ENCODE measurements at regions not wholly inside any gene's neighbourhood (a gene's known extent, or its start where the extent isn't known, plus 50 kb on each side); places are given as distances from the start of the nearest gene placed in this dataset.
"Not testable (repeated sequence)": the region's sequence is repeated elsewhere in the genome, so short reads cannot be mapped to it uniquely, and the experiment has no call there.

DNA sequence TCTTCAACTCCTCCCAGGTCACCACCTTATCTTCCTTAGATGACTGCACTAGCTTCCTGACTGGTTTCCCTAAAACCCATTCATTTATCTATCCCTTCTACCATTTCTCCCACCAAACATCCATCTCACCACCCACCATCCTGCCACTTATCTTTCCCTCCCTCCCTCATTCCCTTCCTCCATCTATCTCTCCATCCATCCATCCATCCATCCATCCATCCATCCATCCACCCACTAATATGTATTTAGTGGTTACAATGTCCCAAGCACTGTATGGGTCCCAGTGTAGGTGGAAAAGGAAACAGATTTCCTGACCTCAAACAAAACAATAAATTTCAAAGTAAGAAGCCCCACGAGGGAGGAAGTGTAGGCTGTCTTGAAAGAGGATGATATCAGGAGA is 59.3 kb upstream of the APCDD1L start:
- ATAC-seq (ENCODE audit: insufficient read depth, low read depth) (no peak), DNase-seq (no peak)
- Histone ChIP-seq H3K9ac (ENCODE audit: low read depth, low read length) (no peak overlapping the region), H3K79me2 (ENCODE audit: insufficient read depth, low read length) (no peaks in the 10 kb centered on the region), H3K4me2 (ENCODE audit: insufficient read depth, low read length) (no peak overlapping the region), H3K27me3 (ENCODE audit: insufficient read depth, low read length, poor library complexity) (no peaks in the 10 kb centered on the region), H2AFZ (ENCODE audit: low read depth, low read length) (no peak overlapping the region), H4K20me1 (ENCODE audit: insufficient read depth, low read length) (no peaks in the 10 kb centered on the region), H3K36me3 (ENCODE audit: insufficient read depth, low read length) (no peaks in the 10 kb centered on the region), H3K27ac (ENCODE audit: low read length) (no peak overlapping the region), H3K9me3 (ENCODE audit: insufficient read depth, low read length, severe bottlenecking) (no peaks in the 10 kb centered on the region), H3K4me1 (ENCODE audit: insufficient read depth, low read length) (no peaks in the 10 kb centered on the region), H3K4me3 (ENCODE audit: low read depth in 1 of 2, low read length in 2 of 2) (no peak overlapping the region)
- TF ChIP-seq, protein P1, sequence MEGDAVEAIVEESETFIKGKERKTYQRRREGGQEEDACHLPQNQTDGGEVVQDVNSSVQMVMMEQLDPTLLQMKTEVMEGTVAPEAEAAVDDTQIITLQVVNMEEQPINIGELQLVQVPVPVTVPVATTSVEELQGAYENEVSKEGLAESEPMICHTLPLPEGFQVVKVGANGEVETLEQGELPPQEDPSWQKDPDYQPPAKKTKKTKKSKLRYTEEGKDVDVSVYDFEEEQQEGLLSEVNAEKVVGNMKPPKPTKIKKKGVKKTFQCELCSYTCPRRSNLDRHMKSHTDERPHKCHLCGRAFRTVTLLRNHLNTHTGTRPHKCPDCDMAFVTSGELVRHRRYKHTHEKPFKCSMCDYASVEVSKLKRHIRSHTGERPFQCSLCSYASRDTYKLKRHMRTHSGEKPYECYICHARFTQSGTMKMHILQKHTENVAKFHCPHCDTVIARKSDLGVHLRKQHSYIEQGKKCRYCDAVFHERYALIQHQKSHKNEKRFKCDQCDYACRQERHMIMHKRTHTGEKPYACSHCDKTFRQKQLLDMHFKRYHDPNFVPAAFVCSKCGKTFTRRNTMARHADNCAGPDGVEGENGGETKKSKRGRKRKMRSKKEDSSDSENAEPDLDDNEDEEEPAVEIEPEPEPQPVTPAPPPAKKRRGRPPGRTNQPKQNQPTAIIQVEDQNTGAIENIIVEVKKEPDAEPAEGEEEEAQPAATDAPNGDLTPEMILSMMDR (IDR thresholded peaks at IDR 0.05; ENCODE audit: borderline replicate concordance, extremely low read depth, low read length, poor library complexity, severe bottlenecking), result no peak
- no peak for TF ChIP-seq EZH2 (IDR thresholded peaks at IDR 0.05; ENCODE audit: borderline replicate concordance, low read depth, low read length, severe bottlenecking)

DNA sequence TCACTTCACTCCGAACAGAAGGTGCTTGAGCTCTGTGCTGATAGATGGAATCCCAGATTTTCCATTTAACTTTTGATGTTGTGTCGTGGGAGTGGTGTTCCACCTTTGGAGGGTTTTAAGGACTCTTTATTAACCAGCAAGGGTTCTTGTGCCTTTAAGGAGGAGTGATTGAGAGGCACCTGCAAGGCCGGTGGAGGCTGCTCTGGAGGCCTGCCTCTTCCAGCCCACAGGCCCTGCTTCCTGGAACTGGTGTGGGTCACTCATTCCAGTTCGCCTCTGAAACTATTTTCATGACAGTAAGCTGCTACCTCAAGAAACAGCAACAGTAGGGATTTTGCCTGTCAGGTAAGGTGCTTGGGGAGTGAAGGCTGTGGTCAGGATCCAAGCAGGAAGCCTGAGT is 58.8 kb upstream of the APCDD1L start:
- ATAC-seq (ENCODE audit: insufficient read depth, low read depth) (no peak), DNase-seq (no peak)
- H3K36me3 ChIP-seq (ENCODE audit: insufficient read depth, low read length), result no peaks in the 10 kb centered on the region
- H3K4me3 ChIP-seq (ENCODE audit: low read depth in 1 of 2, low read length in 2 of 2), result no peak overlapping the region
- no peak for TF ChIP-seq EZH2 (IDR thresholded peaks at IDR 0.05; ENCODE audit: borderline replicate concordance, low read depth, low read length, severe bottlenecking)
- TF ChIP-seq, protein P1 (IDR thresholded peaks at IDR 0.05; ENCODE audit: borderline replicate concordance, extremely low read depth, low read length, poor library complexity, severe bottlenecking), result no peak
- H3K9me3 ChIP-seq (ENCODE audit: insufficient read depth, low read length, severe bottlenecking), result no peaks in the 10 kb centered on the region
- H3K27ac ChIP-seq (ENCODE audit: low read length), result no peak overlapping the region
- no peaks in the 10 kb centered on the region for H3K27me3 ChIP-seq (ENCODE audit: insufficient read depth, low read length, poor library complexity)
- no peaks in the 10 kb centered on the region for H3K4me1 ChIP-seq (ENCODE audit: insufficient read depth, low read length)
- no peak overlapping the region for H2AFZ ChIP-seq (ENCODE audit: low read depth, low read length)
- H3K79me2 ChIP-seq (ENCODE audit: insufficient read depth, low read length), result no peaks in the 10 kb centered on the region
- H3K4me2 ChIP-seq (ENCODE audit: insufficient read depth, low read length), result no peak overlapping the region
- H3K9ac ChIP-seq (ENCODE audit: low read depth, low read length), result no peak overlapping the region
- H4K20me1 ChIP-seq (ENCODE audit: insufficient read depth, low read length), result no peaks in the 10 kb centered on the region

DNA sequence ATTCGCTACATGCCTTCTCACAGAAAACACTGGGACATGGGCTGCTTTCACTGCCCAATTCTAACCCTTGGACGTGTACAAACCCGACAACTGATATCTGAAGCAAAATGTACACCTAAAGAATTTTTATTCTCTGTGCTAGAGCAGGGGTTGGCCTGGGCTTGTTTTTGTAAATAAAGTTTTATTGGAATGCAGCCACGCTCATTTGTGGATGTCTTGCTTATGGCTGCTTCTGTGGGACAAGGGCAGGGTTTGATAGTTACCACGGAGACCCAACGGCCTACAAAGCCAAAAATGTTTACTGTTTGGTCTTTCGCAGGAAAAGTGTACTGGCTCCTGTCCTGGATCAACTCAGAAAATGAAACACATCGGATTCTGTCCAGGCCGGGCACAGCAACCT is 58.1 kb upstream of the APCDD1L start:
- no peaks in the 10 kb centered on the region for H3K27me3 ChIP-seq (ENCODE audit: insufficient read depth, low read length, poor library complexity)
- H3K4me2 ChIP-seq (ENCODE audit: insufficient read depth, low read length), result no peak overlapping the region
- H3K9me3 ChIP-seq (ENCODE audit: insufficient read depth, low read length, severe bottlenecking), result no peaks in the 10 kb centered on the region
- H3K9ac ChIP-seq (ENCODE audit: low read depth, low read length), result no peak overlapping the region
- H2AFZ ChIP-seq (ENCODE audit: low read depth, low read length), result no peak overlapping the region
- DNase-seq (no peak), ATAC-seq (ENCODE audit: insufficient read depth, low read depth) (no peak)
- H3K4me1 ChIP-seq (ENCODE audit: insufficient read depth, low read length), result no peaks in the 10 kb centered on the region
- no peaks in the 10 kb centered on the region for H3K36me3 ChIP-seq (ENCODE audit: insufficient read depth, low read length)
- H3K79me2 ChIP-seq (ENCODE audit: insufficient read depth, low read length), result no peaks in the 10 kb centered on the region
- TF ChIP-seq, protein P1 (IDR thresholded peaks at IDR 0.05; ENCODE audit: borderline replicate concordance, extremely low read depth, low read length, poor library complexity, severe bottlenecking), result no peak
- TF ChIP-seq EZH2 (IDR thresholded peaks at IDR 0.05; ENCODE audit: borderline replicate concordance, low read depth, low read length, severe bottlenecking), result no peak
- no peak overlapping the region for H3K27ac ChIP-seq (ENCODE audit: low read length)
- H3K4me3 ChIP-seq (ENCODE audit: low read depth in 1 of 2, low read length in 2 of 2), result no peak overlapping the region
- H4K20me1 ChIP-seq (ENCODE audit: insufficient read depth, low read length), result no peaks in the 10 kb centered on the region

DNA sequence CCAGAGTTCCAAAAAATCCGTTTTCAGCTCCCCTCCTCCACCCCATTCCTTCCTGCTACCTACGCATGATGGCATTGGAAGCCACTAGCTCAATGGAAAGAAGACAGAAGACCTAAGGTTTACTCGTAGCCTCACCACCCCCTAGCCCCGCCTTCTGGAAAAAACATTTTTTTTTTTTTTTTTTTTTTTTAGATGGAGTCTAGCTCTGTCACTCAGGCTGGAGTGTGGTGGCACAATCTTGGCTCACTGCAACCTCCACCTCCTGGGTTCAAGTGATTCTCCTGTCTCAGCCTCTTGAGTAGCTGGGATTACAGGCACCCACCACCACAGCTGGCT is 57.2 kb upstream of the APCDD1L start:
- H3K27ac ChIP-seq (ENCODE audit: low read length); H3K27me3 ChIP-seq (ENCODE audit: insufficient read depth, low read length, poor library complexity): not testable (repeated sequence)

More for the DNA sequence above, 57.2 kb upstream of the APCDD1L start:
- not testable (repeated sequence) for H3K79me2 ChIP-seq (ENCODE audit: insufficient read depth, low read length); ATAC-seq (ENCODE audit: insufficient read depth, low read depth); DNase-seq; H4K20me1 ChIP-seq (ENCODE audit: insufficient read depth, low read length); H3K4me3 ChIP-seq (ENCODE audit: low read depth in 1 of 2, low read length in 2 of 2); H3K4me2 ChIP-seq (ENCODE audit: insufficient read depth, low read length); H3K4me1 ChIP-seq (ENCODE audit: insufficient read depth, low read length); H3K9ac ChIP-seq (ENCODE audit: low read depth, low read length); H3K36me3 ChIP-seq (ENCODE audit: insufficient read depth, low read length); H2AFZ ChIP-seq (ENCODE audit: low read depth, low read length); H3K9me3 ChIP-seq (ENCODE audit: insufficient read depth, low read length, severe bottlenecking)
